Liver (tissue), 3 donors: ENCODE measurements at regions not wholly inside any gene's neighbourhood (a gene's known extent, or its start where the extent isn't known, plus 50 kb on each side); places are given as distances from the start of the nearest gene placed in this dataset.

Source experiments
- EGR1 ChIP-seq, 2 donors: IDR thresholded peaks; 2 replicates each; pipeline ENCODE4 v1.6.1; 2016 to 2018; ENCODE audit warnings: antibody characterized with exemption in 2 of 2, low read depth in 2 of 2
- GABPA ChIP-seq, 2 donors: IDR thresholded peaks in 1 of 2; conservative IDR thresholded peaks in 1 of 2; 2 replicates each; pipeline ENCODE4 v1.6.1; 2016; ENCODE audit warnings: antibody characterized with exemption in 2 of 2, mild to moderate bottlenecking in 1 of 2, moderate library complexity in 1 of 2
- SP1 ChIP-seq: IDR thresholded peaks from 2 replicates; pipeline ENCODE4 v1.6.1; 2018; ENCODE audit warnings: antibody characterized with exemption, mild to moderate bottlenecking
- TAF1 ChIP-seq: conservative IDR thresholded peaks from 2 replicates; pipeline ENCODE4 v1.6.1; 2016; ENCODE audit warnings: antibody characterized with exemption, mild to moderate bottlenecking
- YY1 ChIP-seq: IDR thresholded peaks from 2 replicates; pipeline ENCODE4 v1.6.1; 2016; ENCODE audit warnings: antibody characterized with exemption, mild to moderate bottlenecking
- TF ChIP-seq, protein P1 (sequence below): fragments of 150-350 bp; IDR thresholded peaks from 2 replicates; pipeline ENCODE4 v1.5.1; 2017; ENCODE audit warnings: improper control_type of control experiment, low read depth, low read length; ENCODE audit not compliant: missing input control
- TF ChIP-seq, protein P2 (sequence below): IDR thresholded peaks from 2 replicates; pipeline ENCODE4 v1.6.1; 2016; ENCODE audit warnings: antibody characterized with exemption
- TF ChIP-seq, protein P3 (sequence below): IDR thresholded peaks from 2 replicates; pipeline ENCODE4 v1.6.1; 2016; ENCODE audit warnings: antibody characterized with exemption
- donor health status: healthy.
- donor health status: healthy.

DNA sequence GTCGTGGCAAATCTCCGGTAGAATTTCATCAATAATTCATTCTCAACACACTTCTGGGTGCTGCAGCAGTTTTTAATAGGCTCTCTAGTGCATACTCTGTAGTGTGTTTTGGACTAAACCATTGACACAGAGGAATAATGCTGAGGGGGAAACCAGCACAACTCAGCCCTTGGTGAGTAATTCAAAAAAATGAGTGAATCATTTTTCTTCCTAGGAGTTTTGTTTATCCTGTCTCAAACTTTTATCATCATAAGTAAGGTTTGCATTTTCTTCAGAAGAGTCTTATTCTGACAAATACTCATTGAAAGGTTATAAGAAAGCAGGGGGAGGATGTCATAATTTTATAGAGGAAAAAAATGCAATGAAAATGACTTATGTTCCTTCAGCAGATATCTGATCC is 2542.7 kb downstream of the PCDH7 start:
- TF ChIP-seq GABPA (IDR thresholded peaks at IDR 0.05 in 1 of 2, conservative IDR thresholded peaks at IDR 0.05 in 1 of 2) (no peak), TAF1 (no peak), YY1 (no peak), SP1 (no peak), EGR1 (IDR thresholded peaks at IDR 0.05; ENCODE audit: low read depth in 2 of 2) (no peak)
- TF ChIP-seq, protein P1, sequence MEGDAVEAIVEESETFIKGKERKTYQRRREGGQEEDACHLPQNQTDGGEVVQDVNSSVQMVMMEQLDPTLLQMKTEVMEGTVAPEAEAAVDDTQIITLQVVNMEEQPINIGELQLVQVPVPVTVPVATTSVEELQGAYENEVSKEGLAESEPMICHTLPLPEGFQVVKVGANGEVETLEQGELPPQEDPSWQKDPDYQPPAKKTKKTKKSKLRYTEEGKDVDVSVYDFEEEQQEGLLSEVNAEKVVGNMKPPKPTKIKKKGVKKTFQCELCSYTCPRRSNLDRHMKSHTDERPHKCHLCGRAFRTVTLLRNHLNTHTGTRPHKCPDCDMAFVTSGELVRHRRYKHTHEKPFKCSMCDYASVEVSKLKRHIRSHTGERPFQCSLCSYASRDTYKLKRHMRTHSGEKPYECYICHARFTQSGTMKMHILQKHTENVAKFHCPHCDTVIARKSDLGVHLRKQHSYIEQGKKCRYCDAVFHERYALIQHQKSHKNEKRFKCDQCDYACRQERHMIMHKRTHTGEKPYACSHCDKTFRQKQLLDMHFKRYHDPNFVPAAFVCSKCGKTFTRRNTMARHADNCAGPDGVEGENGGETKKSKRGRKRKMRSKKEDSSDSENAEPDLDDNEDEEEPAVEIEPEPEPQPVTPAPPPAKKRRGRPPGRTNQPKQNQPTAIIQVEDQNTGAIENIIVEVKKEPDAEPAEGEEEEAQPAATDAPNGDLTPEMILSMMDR, result no peak
- TF ChIP-seq, protein P2, sequence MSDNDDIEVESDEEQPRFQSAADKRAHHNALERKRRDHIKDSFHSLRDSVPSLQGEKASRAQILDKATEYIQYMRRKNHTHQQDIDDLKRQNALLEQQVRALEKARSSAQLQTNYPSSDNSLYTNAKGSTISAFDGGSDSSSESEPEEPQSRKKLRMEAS, result no peak
- TF ChIP-seq, protein P3, sequence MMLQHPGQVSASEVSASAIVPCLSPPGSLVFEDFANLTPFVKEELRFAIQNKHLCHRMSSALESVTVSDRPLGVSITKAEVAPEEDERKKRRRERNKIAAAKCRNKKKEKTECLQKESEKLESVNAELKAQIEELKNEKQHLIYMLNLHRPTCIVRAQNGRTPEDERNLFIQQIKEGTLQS, result no peak
